HCT116 (cell line): ENCODE measurements at regions not wholly inside any gene's neighbourhood (a gene's known extent, or its start where the extent isn't known, plus 50 kb on each side); places are given as distances from the start of the nearest gene placed in this dataset.

Experiments
- ATAC-seq: fragments of 200-7000 bp; cut with Tn5 transposase; 2 replicates; pipeline ENCODE4 v1.9.1; 2020; ENCODE audit warnings: mild to moderate bottlenecking, moderate library complexity
- BruUV-seq: library from RNA; stranded (reverse); fragments of 400-500 nt; replicated peaks from 2 replicates; lab custom pipeline; 2021; lab: Mats Ljungman, UMichigan
- CTCF ChIA-PET: fragments of 300-600 bp; sonication (Branson Sonifier 250); formaldehyde crosslinking; loops from one replicate; lab custom pipeline; 2021; ENCODE audit warnings: antibody characterized with exemption; lab: Charles Lee
- POLR2A ChIA-PET: fragments of 300-600, 350-600 bp; sonication (Branson Sonifier 250); formaldehyde crosslinking; loops from one replicate; lab custom pipeline; 2021; ENCODE audit warnings: antibody characterized with exemption; lab: Charles Lee
- RAD21 ChIA-PET, 2 experiments: fragments of 300-600 bp; sonication (Branson Sonifier 250); formaldehyde crosslinking; loops; one replicate each; lab custom pipeline; 2023; ENCODE audit warnings: low total read pairs in 2 of 2; ENCODE audit not compliant: uncharacterized antibody in 2 of 2, unreplicated experiment in 2 of 2, low non-redundant PET in 1 of 2; lab: Charles Lee
- DNase-seq: peaks from one replicate; pipeline ENCODE4 v3.0.0-alpha.2; 2010; ENCODE audit warnings: low read depth, low spot score
- H2AFZ ChIP-seq: fragments of 200-600 bp; shearing (Covaris generic), sonication (generic); 2 replicates; pipeline ENCODE4 v1.6.1; 2017; ENCODE audit warnings: low read depth, mixed run types, mixed read lengths, antibody characterized with exemption, low read length; ENCODE audit not compliant: poor library complexity, severe bottlenecking
- H3K27ac ChIP-seq: 2 replicates; pipeline ENCODE4 v1.5.1; 2012; ENCODE audit warnings: low read depth, low read length
- H3K27me3 ChIP-seq: fragments of 200-600 bp; sonication (generic); 2 replicates; pipeline ENCODE4 v1.6.1; 2016; ENCODE audit warnings: mixed run types, low read length, mixed read lengths; ENCODE audit not compliant: insufficient read depth
- H3K36me3 ChIP-seq, 2 experiments: fragments of 200-500 bp in 1 of 2; fragments of 200-600 bp in 1 of 2; sonication (Bioruptor generic) in 1 of 2; sonication (generic) in 1 of 2; 2 replicates each; pipeline versions ENCODE4 v1.5.1 to v1.6.1; 2014 to 2016; ENCODE audit warnings: low read length in 2 of 2, inconsistent platforms in 1 of 2, mixed read lengths in 1 of 2, mixed run types in 1 of 2; ENCODE audit not compliant: insufficient read depth in 2 of 2, control insufficient read depth in 1 of 2
- H3K4me1 ChIP-seq, 2 experiments: fragments of 200-600 bp in 1 of 2; sonication (generic) in 1 of 2; 2 replicates each; pipeline versions ENCODE4 v1.5.1 to v1.6.1; 2012 to 2017; ENCODE audit warnings: low read length in 2 of 2, inconsistent platforms in 1 of 2, mild to moderate bottlenecking in 1 of 2, mixed read lengths in 1 of 2, mixed run types in 1 of 2, moderate library complexity in 1 of 2; ENCODE audit not compliant: insufficient read depth in 2 of 2, control insufficient read depth in 1 of 2
- H3K4me2 ChIP-seq: fragments of 200-600 bp; sonication (generic); 2 replicates; pipeline ENCODE4 v1.6.1; 2017; ENCODE audit warnings: mixed run types, low read length, mixed read lengths
- H3K4me3 ChIP-seq, 2 experiments: fragments of 200-600 bp in 1 of 2; sonication (generic) in 1 of 2; replicated peaks in 1 of 2; 2 replicates each; pipeline ENCODE4 v1.5.1; 2011 to 2016; ENCODE audit warnings: low read length in 2 of 2, control low read depth in 1 of 2, low read depth in 1 of 2, mild to moderate bottlenecking in 1 of 2, mixed read lengths in 1 of 2, mixed run types in 1 of 2
- H3K79me2 ChIP-seq: fragments of 200-600 bp; sonication (generic); 2 replicates; pipeline ENCODE4 v1.6.1; 2017; ENCODE audit warnings: mild to moderate bottlenecking, mixed run types, low read length, moderate library complexity, mixed read lengths; ENCODE audit not compliant: insufficient read depth
- H3K9ac ChIP-seq: fragments of 200-600 bp; sonication (generic); 2 replicates; pipeline ENCODE4 v1.6.1; 2016; ENCODE audit warnings: low read length, mixed read lengths
- H3K9me2 ChIP-seq: fragments of 200-600 bp; sonication (generic), shearing (Covaris generic); 2 replicates; pipeline ENCODE4 v1.6.1; 2017; ENCODE audit warnings: mixed run types, mild to moderate bottlenecking, moderate library complexity; ENCODE audit not compliant: insufficient read depth
- H3K9me3 ChIP-seq, 2 experiments: fragments of 200-500 bp in 1 of 2; fragments of 200-600 bp in 1 of 2; sonication (Bioruptor generic) in 1 of 2; sonication (generic) in 1 of 2; 2 replicates each; pipeline ENCODE4 v1.6.1; 2014 to 2017; ENCODE audit warnings: low read length in 2 of 2, mixed read lengths in 2 of 2, inconsistent platforms in 1 of 2, low read depth in 1 of 2, mild to moderate bottlenecking in 1 of 2, mixed run types in 1 of 2, moderate library complexity in 1 of 2; ENCODE audit not compliant: control insufficient read depth in 1 of 2, insufficient read depth in 1 of 2
- H4K20me1 ChIP-seq: fragments of 200-600 bp; sonication (generic), shearing (Covaris generic); 2 replicates; pipeline ENCODE4 v1.6.1; 2017; ENCODE audit warnings: mixed run types, mild to moderate bottlenecking, moderate library complexity; ENCODE audit not compliant: insufficient read depth
- ATF3 ChIP-seq: IDR thresholded peaks from 2 replicates; pipeline ENCODE4 v1.6.1; 2012
- CTCF ChIP-seq, 3 experiments: fragments of 200-600 bp in 1 of 3; sonication (generic) in 1 of 3; IDR thresholded peaks in 2 of 3; conservative IDR thresholded peaks in 1 of 3; 2 replicates each; pipeline ENCODE4 v1.5.1; 2012 to 2017; ENCODE audit warnings: low read depth in 2 of 3, low read length in 2 of 3, antibody characterized with exemption in 1 of 3, borderline replicate concordance in 1 of 3, control low read depth in 1 of 3, mild to moderate bottlenecking in 1 of 3, mixed read lengths in 1 of 3, mixed run types in 1 of 3, moderate library complexity in 1 of 3; ENCODE audit not compliant: insufficient read depth in 1 of 3
- POLR2AphosphoS5 ChIP-seq: IDR thresholded peaks from 2 replicates; pipeline ENCODE4 v1.6.1; 2011; ENCODE audit warnings: mild to moderate bottlenecking, low read depth, low read length, moderate library complexity
- REST ChIP-seq: IDR thresholded peaks from 2 replicates; pipeline ENCODE4 v1.6.1; 2012; ENCODE audit warnings: low read depth
- ZBTB33 ChIP-seq: IDR thresholded peaks from 2 replicates; pipeline ENCODE4 v1.6.1; 2011; ENCODE audit warnings: mild to moderate bottlenecking, low read length, moderate library complexity; ENCODE audit not compliant: insufficient replicate concordance; ENCODE audit errors: extremely low read depth
- ZFX ChIP-seq: fragments of 450-650 bp; IDR thresholded peaks from 2 replicates; pipeline ENCODE4 v1.6.1; 2017
- intact Hi-C: fragments of 100-400 bp; cut with micrococcal nuclease; formaldehyde crosslinking; loops from 2 replicates; pipeline ENCODE4 v1.10.0; 2022

- Histone ChIP-seq H3K27ac (no peak overlapping the region), H3K27me3 (no peaks in the 10 kb centered on the region), H4K20me1 (no peaks in the 10 kb centered on the region), H3K4me1 (no peaks in the 10 kb centered on the region), H3K4me3 (no peak overlapping the region), H3K9me3 (peaks cover 3 to 12% of the 10 kb centered on the region in 2 experiments; a peak in 2 of 4 replicates), H3K4me2 (no peak overlapping the region), H3K9ac (no peak overlapping the region), H3K9me2 (no peaks in the 10 kb centered on the region), H3K36me3 (no peaks in the 10 kb centered on the region), H3K79me2 (no peaks in the 10 kb centered on the region), H2AFZ (no peak overlapping the region)
- no TSS peak for BruUV-seq
- intact Hi-C loops: no loop called here
- ChIA-PET RAD21 (no interaction called here), CTCF (no interaction called here), POLR2A (no interaction called here)
- ATAC-seq (no peak), DNase-seq (no peak)
- TF ChIP-seq REST (no peak), POLR2AphosphoS5 (no peak), ZFX (no peak), ZBTB33 (no peak), ATF3 (no peak), CTCF (IDR thresholded peaks at IDR 0.05 in 2 of 3, conservative IDR thresholded peaks at IDR 0.05 in 1 of 3; ENCODE audit: borderline replicate concordance in 1 of 3, insufficient read depth in 1 of 3, low read depth in 2 of 3, low read length in 2 of 3) (no peak)
Observed at GRCh38 chr12:126396536-126396935, 1331.3 kb downstream of the AACS start.
